AG08395 (cell line): ENCODE measurements at regions not wholly inside any gene's neighbourhood (a gene's known extent, or its start where the extent isn't known, plus 50 kb on each side); places are given as distances from the start of the nearest gene placed in this dataset.
"Not testable (repeated sequence)": the region's sequence is repeated elsewhere in the genome, so short reads cannot be mapped to it uniquely, and the experiment has no call there.

Experiments used
- DNase-seq: peaks from one replicate; pipeline ENCODE4 v3.0.0; 2012; ENCODE audit warnings: mixed read lengths, low spot score

GRCh38 chr6:80921861-80922460 is 815.5 kb downstream of the BCKDHB start:
- DNase-seq, result no peak

- DNase-seq, result no peak
These were observed 801.4 kb downstream of the BCKDHB start for GRCh38 chr6:80907831-80908230.

GRCh38 chr6:80903711-80904110 is 797.2 kb downstream of the BCKDHB start:
- DNase-seq, result no peak

GRCh38 chr6:80886475-80886874 is 780.0 kb downstream of the BCKDHB start:
- DNase-seq, result no peak

- no peak for DNase-seq
These were observed 766.5 kb downstream of the BCKDHB start for GRCh38 chr6:80872951-80873308.

GRCh38 chr6:80872199-80872950 is 765.9 kb downstream of the BCKDHB start:
- no peak for DNase-seq

GRCh38 chr6:80862756-80863155 is 756.3 kb downstream of the BCKDHB start:
- DNase-seq, result no peak

- no peak for DNase-seq
These were observed 753.6 kb downstream of the BCKDHB start for GRCh38 chr6:80860107-80860506.

GRCh38 chr6:80847973-80848372 is 741.5 kb downstream of the BCKDHB start:
- DNase-seq, result not testable (repeated sequence)

- DNase-seq, result no peak
These were observed 725.9 kb downstream of the BCKDHB start for GRCh38 chr6:80832337-80832736.

GRCh38 chr6:80793411-80793810 is 686.9 kb downstream of the BCKDHB start:
- DNase-seq, result no peak

- DNase-seq, result no peak
These were observed 685.7 kb downstream of the BCKDHB start for GRCh38 chr6:80792151-80792550.

- peak; percentile 62 for DNase-seq
These were observed 683.6 kb downstream of the BCKDHB start for GRCh38 chr6:80789912-80790570.

GRCh38 chr6:80783271-80783670 is 676.8 kb downstream of the BCKDHB start:
- not testable (repeated sequence) for DNase-seq

- peak; percentile 18 for DNase-seq
These were observed 665.5 kb downstream of the BCKDHB start for GRCh38 chr6:80771941-80772340.

- peak; percentile 50 for DNase-seq
These were observed 662.6 kb downstream of the BCKDHB start for GRCh38 chr6:80769106-80769505.

- DNase-seq, result peak; percentile 85
These were observed 661.3 kb downstream of the BCKDHB start for GRCh38 chr6:80767808-80768207.

GRCh38 chr6:80744213-80744612 is 637.7 kb downstream of the BCKDHB start:
- DNase-seq, result no peak

- peak; percentile 29 for DNase-seq
These were observed 636.0 kb downstream of the BCKDHB start for GRCh38 chr6:80742481-80742880.

- peak; percentile 21 for DNase-seq
These were observed 627.2 kb downstream of the BCKDHB start for GRCh38 chr6:80733641-80734040.

GRCh38 chr6:80728830-80729229 is 622.4 kb downstream of the BCKDHB start:
- DNase-seq, result no peak

- DNase-seq, result no peak
These were observed 621.8 kb downstream of the BCKDHB start for GRCh38 chr6:80728101-80728750.
